ENCODE measurements at regions not wholly inside any gene's neighbourhood (a gene's known extent, or its start where the extent isn't known, plus 50 kb on each side); places are given as distances from the start of the nearest gene placed in this dataset.

DNA sequence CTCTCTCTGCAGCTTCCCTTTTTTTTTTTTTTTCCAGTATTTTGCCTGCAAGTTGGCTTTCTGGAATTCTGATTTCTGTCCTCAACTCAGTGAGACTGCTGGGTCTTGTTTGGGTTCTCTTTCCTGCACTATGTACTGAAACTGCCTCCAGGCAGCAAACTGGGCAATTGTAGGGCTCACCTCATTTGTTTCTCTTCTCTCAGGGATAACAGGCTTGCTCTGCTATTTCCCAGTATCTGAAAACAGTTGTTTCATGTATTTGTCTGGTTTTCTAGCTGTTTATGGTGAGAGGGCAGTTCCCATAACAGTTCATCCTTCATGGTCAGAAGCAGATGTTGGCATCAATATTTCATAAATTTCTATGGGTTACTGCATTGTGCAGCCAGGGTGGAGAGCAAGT, 206.0 kb downstream of the CYRIA start:
- Histone ChIP-seq H3K36me3 (no peaks in the 10 kb centered on the region), H3K27ac (no peak overlapping the region), H3K4me1 (no peaks in the 10 kb centered on the region), H3K27me3 (no peaks in the 10 kb centered on the region), H3K4me3 (no peak overlapping the region), H3K9me3 (no peaks in the 10 kb centered on the region)
- DNase-seq: no peak
- intact Hi-C loops (cut with DNase I): no loop called here
- TF ChIP-seq, protein P1, sequence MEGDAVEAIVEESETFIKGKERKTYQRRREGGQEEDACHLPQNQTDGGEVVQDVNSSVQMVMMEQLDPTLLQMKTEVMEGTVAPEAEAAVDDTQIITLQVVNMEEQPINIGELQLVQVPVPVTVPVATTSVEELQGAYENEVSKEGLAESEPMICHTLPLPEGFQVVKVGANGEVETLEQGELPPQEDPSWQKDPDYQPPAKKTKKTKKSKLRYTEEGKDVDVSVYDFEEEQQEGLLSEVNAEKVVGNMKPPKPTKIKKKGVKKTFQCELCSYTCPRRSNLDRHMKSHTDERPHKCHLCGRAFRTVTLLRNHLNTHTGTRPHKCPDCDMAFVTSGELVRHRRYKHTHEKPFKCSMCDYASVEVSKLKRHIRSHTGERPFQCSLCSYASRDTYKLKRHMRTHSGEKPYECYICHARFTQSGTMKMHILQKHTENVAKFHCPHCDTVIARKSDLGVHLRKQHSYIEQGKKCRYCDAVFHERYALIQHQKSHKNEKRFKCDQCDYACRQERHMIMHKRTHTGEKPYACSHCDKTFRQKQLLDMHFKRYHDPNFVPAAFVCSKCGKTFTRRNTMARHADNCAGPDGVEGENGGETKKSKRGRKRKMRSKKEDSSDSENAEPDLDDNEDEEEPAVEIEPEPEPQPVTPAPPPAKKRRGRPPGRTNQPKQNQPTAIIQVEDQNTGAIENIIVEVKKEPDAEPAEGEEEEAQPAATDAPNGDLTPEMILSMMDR (IDR thresholded peaks at IDR 0.05): no peak
- TF ChIP-seq POLR2A (IDR thresholded peaks at IDR 0.05): no peak

DNA sequence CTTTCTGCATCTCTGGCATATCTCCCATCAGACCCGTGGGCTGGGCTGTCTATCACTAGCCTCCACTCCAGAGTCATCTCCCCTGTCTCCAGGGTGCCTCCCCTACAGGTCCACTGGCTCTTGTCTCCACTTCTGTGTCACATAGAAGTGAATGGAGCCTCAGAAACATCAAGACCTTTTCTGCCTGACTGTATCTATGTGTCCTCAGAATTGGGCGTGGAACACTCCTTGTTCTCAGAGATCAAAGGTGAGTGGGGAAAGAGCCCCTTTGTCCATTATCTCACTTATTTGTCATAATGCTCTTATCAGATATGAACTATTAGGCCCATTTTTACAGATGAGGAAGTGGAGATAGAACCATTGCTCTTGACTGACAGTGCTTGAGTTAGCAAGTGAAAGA, 211.0 kb downstream of the CYRIA start:
- DNase-seq: no peak
- TF ChIP-seq, protein P1 (IDR thresholded peaks at IDR 0.05): no peak
- no peak for TF ChIP-seq POLR2A (IDR thresholded peaks at IDR 0.05)

DNA sequence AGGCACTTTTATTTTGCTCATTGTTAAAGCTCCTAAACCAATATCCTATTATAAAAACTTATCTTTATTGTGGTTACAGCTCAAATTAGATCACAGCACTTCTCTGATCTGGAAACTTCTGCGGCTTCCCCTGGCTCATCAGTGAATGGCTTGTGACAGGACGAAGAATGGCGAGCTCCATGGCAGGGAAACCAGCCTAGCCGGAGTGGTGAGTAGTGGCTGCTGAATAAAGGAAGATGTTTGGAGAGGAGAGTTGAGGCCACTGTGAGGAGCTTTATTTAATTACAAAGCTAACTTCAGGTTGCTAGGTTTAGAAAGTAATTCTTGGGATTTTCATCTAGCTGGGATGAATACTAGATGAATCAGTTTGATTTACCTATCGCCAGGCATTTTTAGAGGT, 213.5 kb downstream of the CYRIA start:
- no peak for TF ChIP-seq POLR2A (IDR thresholded peaks at IDR 0.05)
- TF ChIP-seq, protein P1 (IDR thresholded peaks at IDR 0.05): no peak
- DNase-seq: no peak
- Histone ChIP-seq H3K36me3 (no peaks in the 10 kb centered on the region), H3K4me1 (no peaks in the 10 kb centered on the region), H3K27me3 (peaks cover 0 to 4% (median 0%) of the 10 kb centered on the region in 4 donors), H3K4me3 (no peak overlapping the region), H3K27ac (no peak overlapping the region), H3K9me3 (no peaks in the 10 kb centered on the region)
- intact Hi-C loops (cut with DNase I): no loop called here
- WGBS, 2 donors: 51 to 71% methylated on average over 5 of the region's 5 CpGs

More for the DNA sequence above, 211.0 kb downstream of the CYRIA start:
- 79% methylated on average over 2 of the region's 2 CpGs for WGBS, 2 donors
- Histone ChIP-seq H3K36me3 (no peaks in the 10 kb centered on the region), H3K4me3 (no peak overlapping the region), H3K4me1 (no peaks in the 10 kb centered on the region), H3K9me3 (no peaks in the 10 kb centered on the region), H3K27ac (no peak overlapping the region), H3K27me3 (peaks cover 0 to 4% (median 0%) of the 10 kb centered on the region in 4 donors)
- intact Hi-C loops (cut with DNase I): no loop called here

DNA sequence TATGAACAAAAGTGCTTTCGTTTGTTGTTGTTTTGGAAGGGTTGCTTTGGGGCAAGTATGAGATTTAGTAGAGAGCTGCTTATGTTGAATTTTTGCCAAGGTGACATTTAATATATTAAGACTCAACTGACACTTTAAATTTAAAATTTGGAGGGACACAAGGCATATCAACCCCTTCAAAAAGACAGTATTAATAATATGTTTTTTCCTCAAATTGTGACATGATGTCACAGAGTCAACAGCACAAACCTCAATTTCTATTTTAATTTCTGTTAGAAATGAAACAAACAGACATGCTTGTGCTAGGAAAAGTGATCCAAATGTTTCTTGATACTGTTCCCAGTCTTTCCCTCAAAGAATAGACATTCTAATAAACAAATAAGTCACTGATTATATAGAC, 218.9 kb downstream of the CYRIA start:
- no peak for TF ChIP-seq POLR2A (IDR thresholded peaks at IDR 0.05)
- TF ChIP-seq, protein P1 (IDR thresholded peaks at IDR 0.05): no peak
- WGBS, 2 donors: 50 to 88% methylated on average over 1 of the region's 1 CpG
- intact Hi-C loops (cut with DNase I): no loop called here
- Histone ChIP-seq H3K27ac (no peak overlapping the region), H3K36me3 (no peaks in the 10 kb centered on the region), H3K9me3 (no peaks in the 10 kb centered on the region), H3K4me1 (no peaks in the 10 kb centered on the region), H3K4me3 (no peak overlapping the region), H3K27me3 (peaks cover 0 to 4% (median 0%) of the 10 kb centered on the region in 4 donors)
- no peak for DNase-seq

DNA sequence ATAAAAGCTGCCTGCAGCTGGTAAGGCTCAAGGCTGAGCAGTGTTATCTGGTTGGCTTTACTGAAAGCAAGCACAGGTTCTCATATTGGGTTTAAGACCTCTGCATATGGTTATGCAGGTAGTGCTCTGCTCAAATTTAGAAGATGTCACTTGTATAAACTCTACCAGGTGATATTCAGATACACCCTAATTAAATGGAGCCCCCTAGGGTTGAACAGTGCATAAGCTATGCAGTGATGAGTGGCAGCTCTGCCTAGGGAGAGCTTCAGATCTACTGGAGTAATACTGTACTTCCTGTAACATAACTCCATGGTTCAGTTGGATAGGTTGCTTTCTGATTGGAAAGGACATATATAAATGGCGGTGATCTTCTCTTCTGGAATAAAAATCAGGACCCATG, 222.7 kb downstream of the CYRIA start:
- H3K27me3 ChIP-seq: no peaks in the 10 kb centered on the region
- H3K9me3 ChIP-seq: no peaks in the 10 kb centered on the region
- no peak overlapping the region for H3K27ac ChIP-seq
- no peak overlapping the region for H3K4me3 ChIP-seq
- no peak for TF ChIP-seq POLR2A (IDR thresholded peaks at IDR 0.05)
- TF ChIP-seq, protein P1 (IDR thresholded peaks at IDR 0.05): no peak
- no peaks in the 10 kb centered on the region for H3K36me3 ChIP-seq
- WGBS, 2 donors: 81 to 93% methylated on average over 1 of the region's 1 CpG
- DNase-seq: no peak
- intact Hi-C loops (cut with DNase I): no loop called here
- H3K4me1 ChIP-seq: no peaks in the 10 kb centered on the region
